HCT116 (cell line): ENCODE measurements at regions not wholly inside any gene's neighbourhood (a gene's known extent, or its start where the extent isn't known, plus 50 kb on each side); places are given as distances from the start of the nearest gene placed in this dataset.

ENCODE experiments used
- ATAC-seq: fragments of 200-7000 bp; cut with Tn5 transposase; 2 replicates; pipeline ENCODE4 v1.9.1; 2020; ENCODE audit warnings: mild to moderate bottlenecking, moderate library complexity
- BruUV-seq: library from RNA; stranded (reverse); fragments of 400-500 nt; replicated peaks from 2 replicates; lab custom pipeline; 2021; lab: Mats Ljungman, UMichigan
- CTCF ChIA-PET: fragments of 300-600 bp; sonication (Branson Sonifier 250); formaldehyde crosslinking; loops from one replicate; lab custom pipeline; 2021; ENCODE audit warnings: antibody characterized with exemption; lab: Charles Lee
- POLR2A ChIA-PET: fragments of 300-600, 350-600 bp; sonication (Branson Sonifier 250); formaldehyde crosslinking; loops from one replicate; lab custom pipeline; 2021; ENCODE audit warnings: antibody characterized with exemption; lab: Charles Lee
- RAD21 ChIA-PET, 2 experiments: fragments of 300-600 bp; sonication (Branson Sonifier 250); formaldehyde crosslinking; loops; one replicate each; lab custom pipeline; 2023; ENCODE audit warnings: low total read pairs in 2 of 2; ENCODE audit not compliant: uncharacterized antibody in 2 of 2, unreplicated experiment in 2 of 2, low non-redundant PET in 1 of 2; lab: Charles Lee
- DNase-seq: peaks from one replicate; pipeline ENCODE4 v3.0.0-alpha.2; 2010; ENCODE audit warnings: low read depth, low spot score
- H2AFZ ChIP-seq: fragments of 200-600 bp; shearing (Covaris generic), sonication (generic); 2 replicates; pipeline ENCODE4 v1.6.1; 2017; ENCODE audit warnings: low read depth, mixed run types, mixed read lengths, antibody characterized with exemption, low read length; ENCODE audit not compliant: poor library complexity, severe bottlenecking
- H3K27ac ChIP-seq: 2 replicates; pipeline ENCODE4 v1.5.1; 2012; ENCODE audit warnings: low read depth, low read length
- H3K27me3 ChIP-seq: fragments of 200-600 bp; sonication (generic); 2 replicates; pipeline ENCODE4 v1.6.1; 2016; ENCODE audit warnings: mixed run types, low read length, mixed read lengths; ENCODE audit not compliant: insufficient read depth
- H3K36me3 ChIP-seq, 2 experiments: fragments of 200-500 bp in 1 of 2; fragments of 200-600 bp in 1 of 2; sonication (Bioruptor generic) in 1 of 2; sonication (generic) in 1 of 2; 2 replicates each; pipeline versions ENCODE4 v1.5.1 to v1.6.1; 2014 to 2016; ENCODE audit warnings: low read length in 2 of 2, inconsistent platforms in 1 of 2, mixed read lengths in 1 of 2, mixed run types in 1 of 2; ENCODE audit not compliant: insufficient read depth in 2 of 2, control insufficient read depth in 1 of 2
- H3K4me1 ChIP-seq, 2 experiments: fragments of 200-600 bp in 1 of 2; sonication (generic) in 1 of 2; 2 replicates each; pipeline versions ENCODE4 v1.5.1 to v1.6.1; 2012 to 2017; ENCODE audit warnings: low read length in 2 of 2, inconsistent platforms in 1 of 2, mild to moderate bottlenecking in 1 of 2, mixed read lengths in 1 of 2, mixed run types in 1 of 2, moderate library complexity in 1 of 2; ENCODE audit not compliant: insufficient read depth in 2 of 2, control insufficient read depth in 1 of 2
- H3K4me2 ChIP-seq: fragments of 200-600 bp; sonication (generic); 2 replicates; pipeline ENCODE4 v1.6.1; 2017; ENCODE audit warnings: mixed run types, low read length, mixed read lengths
- H3K4me3 ChIP-seq, 2 experiments: fragments of 200-600 bp in 1 of 2; sonication (generic) in 1 of 2; replicated peaks in 1 of 2; 2 replicates each; pipeline ENCODE4 v1.5.1; 2011 to 2016; ENCODE audit warnings: low read length in 2 of 2, control low read depth in 1 of 2, low read depth in 1 of 2, mild to moderate bottlenecking in 1 of 2, mixed read lengths in 1 of 2, mixed run types in 1 of 2
- H3K79me2 ChIP-seq: fragments of 200-600 bp; sonication (generic); 2 replicates; pipeline ENCODE4 v1.6.1; 2017; ENCODE audit warnings: mild to moderate bottlenecking, mixed run types, low read length, moderate library complexity, mixed read lengths; ENCODE audit not compliant: insufficient read depth
- H3K9ac ChIP-seq: fragments of 200-600 bp; sonication (generic); 2 replicates; pipeline ENCODE4 v1.6.1; 2016; ENCODE audit warnings: low read length, mixed read lengths
- H3K9me2 ChIP-seq: fragments of 200-600 bp; sonication (generic), shearing (Covaris generic); 2 replicates; pipeline ENCODE4 v1.6.1; 2017; ENCODE audit warnings: mixed run types, mild to moderate bottlenecking, moderate library complexity; ENCODE audit not compliant: insufficient read depth
- H3K9me3 ChIP-seq, 2 experiments: fragments of 200-500 bp in 1 of 2; fragments of 200-600 bp in 1 of 2; sonication (Bioruptor generic) in 1 of 2; sonication (generic) in 1 of 2; 2 replicates each; pipeline ENCODE4 v1.6.1; 2014 to 2017; ENCODE audit warnings: low read length in 2 of 2, mixed read lengths in 2 of 2, inconsistent platforms in 1 of 2, low read depth in 1 of 2, mild to moderate bottlenecking in 1 of 2, mixed run types in 1 of 2, moderate library complexity in 1 of 2; ENCODE audit not compliant: control insufficient read depth in 1 of 2, insufficient read depth in 1 of 2
- H4K20me1 ChIP-seq: fragments of 200-600 bp; sonication (generic), shearing (Covaris generic); 2 replicates; pipeline ENCODE4 v1.6.1; 2017; ENCODE audit warnings: mixed run types, mild to moderate bottlenecking, moderate library complexity; ENCODE audit not compliant: insufficient read depth
- CEBPB ChIP-seq: IDR thresholded peaks from 2 replicates; pipeline ENCODE4 v1.6.1; 2012; ENCODE audit warnings: low read depth
- EGR1 ChIP-seq: IDR thresholded peaks from 2 replicates; pipeline ENCODE4 v1.6.1; 2012; ENCODE audit warnings: low read depth
- ELF1 ChIP-seq: IDR thresholded peaks from 2 replicates; pipeline ENCODE4 v1.6.1; 2012; ENCODE audit warnings: low read depth, borderline replicate concordance
- FOSL1 ChIP-seq: IDR thresholded peaks from 2 replicates; pipeline ENCODE4 v1.6.1; 2012; ENCODE audit warnings: low read depth
- POLR2AphosphoS5 ChIP-seq: IDR thresholded peaks from 2 replicates; pipeline ENCODE4 v1.6.1; 2011; ENCODE audit warnings: mild to moderate bottlenecking, low read depth, low read length, moderate library complexity
- SRF ChIP-seq: IDR thresholded peaks from 2 replicates; pipeline ENCODE4 v1.6.1; 2012; ENCODE audit warnings: low read depth
- TCF7L2 ChIP-seq: IDR thresholded peaks from 2 replicates; pipeline ENCODE4 v1.7.0; 2011; ENCODE audit warnings: borderline replicate concordance, inconsistent platforms; ENCODE audit not compliant: insufficient read depth, insufficient read length; ENCODE audit errors: extremely low read depth
- YY1 ChIP-seq: IDR thresholded peaks from 2 replicates; pipeline ENCODE4 v1.6.1; 2011; ENCODE audit warnings: low read length, low read depth, moderate library complexity, mild to moderate bottlenecking; ENCODE audit not compliant: insufficient replicate concordance; ENCODE audit errors: extremely low read depth
- ZBTB33 ChIP-seq: IDR thresholded peaks from 2 replicates; pipeline ENCODE4 v1.6.1; 2011; ENCODE audit warnings: mild to moderate bottlenecking, low read length, moderate library complexity; ENCODE audit not compliant: insufficient replicate concordance; ENCODE audit errors: extremely low read depth
- intact Hi-C: fragments of 100-400 bp; cut with micrococcal nuclease; formaldehyde crosslinking; loops from 2 replicates; pipeline ENCODE4 v1.10.0; 2022

DNA sequence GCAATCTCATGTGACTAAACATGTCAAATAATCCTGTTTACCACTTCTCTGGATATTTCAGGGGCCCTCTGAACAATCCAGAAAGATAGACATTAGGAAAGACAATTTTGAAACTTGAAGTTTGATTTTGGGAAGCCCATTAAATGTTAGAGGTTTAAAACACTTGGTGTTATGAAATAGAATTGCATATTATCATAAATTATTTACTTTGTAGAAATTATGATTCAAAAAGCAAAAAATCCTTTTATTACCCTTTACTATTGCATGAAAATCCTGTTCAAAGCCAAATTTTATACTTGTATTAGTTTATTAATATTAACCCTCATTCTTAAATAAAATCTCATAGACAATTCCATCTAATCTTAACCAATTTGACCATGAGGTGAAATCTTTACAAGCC is 1091.5 kb upstream of the ALCAM start:
- no peaks in the 10 kb centered on the region for H4K20me1 ChIP-seq
- POLR2A ChIA-PET = no interaction called here
- H3K27me3 ChIP-seq = no peaks in the 10 kb centered on the region
- intact Hi-C loops = no loop called here
- no peaks in the 10 kb centered on the region for H3K4me1 ChIP-seq
- no peak overlapping the region for H3K27ac ChIP-seq
- H3K9me2 ChIP-seq = no peaks in the 10 kb centered on the region
- no peak overlapping the region for H3K4me3 ChIP-seq
- no peaks in the 10 kb centered on the region; a peak in 1 of 4 replicates for H3K36me3 ChIP-seq
- H3K4me2 ChIP-seq = no peak overlapping the region
- no peak for DNase-seq
- H3K9ac ChIP-seq = no peak overlapping the region
- no TSS peak for BruUV-seq
- no peak for ATAC-seq
- no peaks in the 10 kb centered on the region for H3K79me2 ChIP-seq
- TF ChIP-seq ZBTB33 = no peak
- CTCF ChIA-PET = no interaction called here
- H2AFZ ChIP-seq = no peak overlapping the region
- RAD21 ChIA-PET = no interaction called here
- H3K9me3 ChIP-seq = no peaks in the 10 kb centered on the region

DNA sequence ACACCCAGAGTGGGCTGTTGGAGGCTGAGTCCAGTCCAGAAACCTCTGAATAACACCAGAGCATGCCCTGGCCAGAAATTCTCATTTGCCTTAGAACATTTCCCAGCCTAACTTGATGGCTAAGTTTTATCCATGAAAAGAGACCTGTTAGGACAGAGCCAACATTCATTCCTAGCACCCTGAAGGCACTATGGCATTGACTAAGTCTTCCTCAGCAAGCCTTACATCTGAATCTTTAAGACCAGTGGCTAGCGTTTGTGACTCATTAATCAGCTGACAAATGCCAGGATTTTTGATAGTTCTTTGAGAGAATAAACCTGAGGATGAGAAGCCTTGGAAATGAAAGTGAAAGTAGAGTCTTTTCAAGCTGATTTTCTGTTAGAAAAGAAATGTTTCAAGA is 1087.1 kb upstream of the ALCAM start:
- peaks cover 0 to 15% of the 10 kb centered on the region in 2 experiments; a peak in 1 of 4 replicates for H3K36me3 ChIP-seq
- intact Hi-C loops = loop anchor here (10.0 kb wide), 1 partner anchor 55 kb away; no protein-coding TSS in a partner anchor
- DNase-seq (no peak), ATAC-seq (no peak)
- H2AFZ ChIP-seq = no peak overlapping the region
- no peaks in the 10 kb centered on the region for H3K9me2 ChIP-seq
- ChIA-PET CTCF (no interaction called here), RAD21 (no interaction called here), POLR2A (no interaction called here)
- H3K79me2 ChIP-seq = no peaks in the 10 kb centered on the region
- no peaks in the 10 kb centered on the region for H3K4me1 ChIP-seq
- TF ChIP-seq ELF1 = no peak
- TF ChIP-seq CEBPB = no peak
- TF ChIP-seq EGR1 = no peak
- TF ChIP-seq YY1 = no peak
- TF ChIP-seq POLR2AphosphoS5 = no peak
- TF ChIP-seq TCF7L2 = no peak
- no peak for TF ChIP-seq SRF
- TF ChIP-seq FOSL1 = no peak
- no peak overlapping the region for H3K27ac ChIP-seq
- BruUV-seq = no TSS peak
- H3K27me3 ChIP-seq = no peaks in the 10 kb centered on the region
- no peaks in the 10 kb centered on the region for H3K9me3 ChIP-seq
- H3K4me2 ChIP-seq = no peak overlapping the region
- H3K4me3 ChIP-seq = no peak overlapping the region
- no peak overlapping the region for H3K9ac ChIP-seq
- no peaks in the 10 kb centered on the region for H4K20me1 ChIP-seq
